HepG2 (cell line): ENCODE measurements at regions not wholly inside any gene's neighbourhood (a gene's known extent, or its start where the extent isn't known, plus 50 kb on each side); places are given as distances from the start of the nearest gene placed in this dataset.

Source experiments
- ATAC-seq: fragments of 200-7000 bp; cut with Tn5 transposase; 3 replicates; pipeline ENCODE4 v1.9.1; 2020; ENCODE audit warnings: mild to moderate bottlenecking, moderate library complexity
- BruUV-seq: library from RNA; stranded (reverse); fragments of 400-500 nt; replicated peaks from 2 replicates; lab custom pipeline; 2021; lab: Mats Ljungman, UMichigan
- CTCF ChIA-PET: fragments of 300-600 bp; formaldehyde crosslinking; extraction: SDS; loops from one replicate; lab custom pipeline; 2021; ENCODE audit warnings: low total read pairs, inconsistent platforms, low intra/inter-chr PET ratio; lab: Yijun Ruan, JAX
- POLR2A ChIA-PET: fragments of 350-600 bp; sonication (Branson Sonifier 250); formaldehyde crosslinking; loops from one replicate; lab custom pipeline; 2020; ENCODE audit warnings: antibody characterized with exemption, inconsistent platforms; lab: Yijun Ruan, JAX
- DNase-seq: peaks from one replicate; pipeline ENCODE4 v3.0.0-alpha.2; 2015; ENCODE audit warnings: low spot score
- FAIRE-seq: peaks from 3 replicates; lab custom pipeline; 2011; peaks lifted over from hg19 to GRCh38; lab: Jason Lieb, UNC
- H2AFZ ChIP-seq: one replicate; pipeline ENCODE4 v1.6.1; 2011; ENCODE audit warnings: low read length, inconsistent platforms
- H3K27ac ChIP-seq: fragments of 300-600 bp; 3 replicates; pipeline ENCODE4 v1.8.0; 2011; ENCODE audit warnings: mixed run types, mild to moderate bottlenecking, mixed read lengths, low read length, inconsistent platforms; ENCODE audit not compliant: insufficient read depth; ENCODE audit errors: extremely low read length
- H3K27me3 ChIP-seq, 2 experiments: fragments of 200-600 bp in 1 of 2; 2 replicates in 1 of 2; 3 replicates in 1 of 2; pipeline versions ENCODE4 v1.6.0 to v1.8.0; 2011; ENCODE audit warnings: low read length in 2 of 2, mild to moderate bottlenecking in 2 of 2, moderate library complexity in 2 of 2, inconsistent platforms in 1 of 2; ENCODE audit not compliant: insufficient read depth in 2 of 2, control insufficient read depth in 1 of 2
- H3K36me3 ChIP-seq, 2 experiments: fragments of 200-600 bp in 1 of 2; replicated peaks in 1 of 2; 2 replicates in 1 of 2; 3 replicates in 1 of 2; pipeline versions ENCODE4 v1.5.1 to v1.8.0; 2011; ENCODE audit warnings: low read length in 2 of 2, inconsistent platforms in 1 of 2; ENCODE audit not compliant: insufficient read depth in 2 of 2, control insufficient read depth in 1 of 2
- H3K4me1 ChIP-seq: 2 replicates; pipeline ENCODE4 v1.5.1; 2012; ENCODE audit warnings: low read length, inconsistent platforms; ENCODE audit not compliant: insufficient read depth
- H3K4me2 ChIP-seq: 2 replicates; pipeline ENCODE4 v1.6.0; 2011; ENCODE audit warnings: low read depth, low read length, inconsistent platforms
- H3K4me3 ChIP-seq, 3 experiments: fragments of 200-600 bp in 1 of 3; sonication (generic), shearing (Covaris generic) in 1 of 3; replicated peaks in 1 of 3; 2 replicates each; pipeline ENCODE4 v1.5.1; 2011 to 2016; ENCODE audit warnings: low read length in 3 of 3, inconsistent platforms in 2 of 3, low read depth in 2 of 3, mild to moderate bottlenecking in 2 of 3, control low read depth in 1 of 3, mixed read lengths in 1 of 3; ENCODE audit not compliant: insufficient read depth in 1 of 3
- H3K79me2 ChIP-seq: one replicate; pipeline ENCODE4 v1.6.1; 2011; ENCODE audit warnings: low read length, inconsistent platforms; ENCODE audit not compliant: insufficient read depth
- H3K9ac ChIP-seq: 2 replicates; pipeline ENCODE4 v1.6.0; 2011; ENCODE audit warnings: mild to moderate bottlenecking, low read depth, low read length, inconsistent platforms; ENCODE audit not compliant: insufficient read depth
- H3K9me3 ChIP-seq: 2 replicates; pipeline ENCODE4 v1.5.1; 2012; ENCODE audit warnings: mild to moderate bottlenecking, low read length
- H4K20me1 ChIP-seq: 2 replicates; pipeline ENCODE4 v1.6.0; 2011; ENCODE audit warnings: inconsistent platforms, mild to moderate bottlenecking, low read length, moderate library complexity; ENCODE audit not compliant: insufficient read depth
- IRF2 ChIP-seq: IDR thresholded peaks from 2 replicates; pipeline ENCODE4 v1.6.1; 2018; ENCODE audit warnings: missing genetic modification reagents, missing compliant biosample characterization
- NR0B2 ChIP-seq: sonication (generic); formaldehyde crosslinking; IDR thresholded peaks from 2 replicates; pipeline ENCODE4 v1.4.0; 2020; ENCODE audit warnings: mild to moderate bottlenecking, missing genetic modification reagents
- PBX3 ChIP-seq: sonication (generic); formaldehyde crosslinking; IDR thresholded peaks from 2 replicates; pipeline ENCODE4 v1.8.1; 2023; ENCODE audit warnings: missing genetic modification reagents, inconsistent platforms, borderline replicate concordance
- SALL1 ChIP-seq: sonication (generic); formaldehyde crosslinking; IDR thresholded peaks from 2 replicates; pipeline ENCODE4 v1.8.0; 2022; ENCODE audit warnings: mild to moderate bottlenecking, missing genetic modification reagents
- TMF1 ChIP-seq: sonication (generic); formaldehyde crosslinking; IDR thresholded peaks from 2 replicates; pipeline ENCODE4 v1.8.1; 2022; ENCODE audit warnings: low read depth, missing genetic modification reagents
- TRIM24 ChIP-seq: sonication (generic); formaldehyde crosslinking; IDR thresholded peaks from 2 replicates; pipeline ENCODE4 v1.8.0; 2022; ENCODE audit warnings: mild to moderate bottlenecking, missing genetic modification reagents
- ZNF251 ChIP-seq: sonication (generic); formaldehyde crosslinking; IDR thresholded peaks from 2 replicates; pipeline ENCODE4 v1.9.0; 2021; ENCODE audit warnings: mild to moderate bottlenecking, missing genetic modification reagents
- ZNF280D ChIP-seq: sonication (generic); formaldehyde crosslinking; IDR thresholded peaks from 2 replicates; pipeline ENCODE4 v1.5.1; 2020; ENCODE audit warnings: mild to moderate bottlenecking, missing genetic modification reagents
- ZNF326 ChIP-seq: sonication (generic); formaldehyde crosslinking; IDR thresholded peaks from 2 replicates; pipeline ENCODE4 v1.4.0; 2020; ENCODE audit warnings: missing genetic modification reagents, borderline replicate concordance
- ZNF576 ChIP-seq: sonication (generic); formaldehyde crosslinking; IDR thresholded peaks from 2 replicates; pipeline ENCODE4 v1.4.0; 2020; ENCODE audit warnings: mild to moderate bottlenecking, missing genetic modification reagents
- ZNF644 ChIP-seq: IDR thresholded peaks from 2 replicates; pipeline ENCODE4 v1.6.1; 2016; ENCODE audit warnings: low read depth
- ZNF761 ChIP-seq: sonication (generic); formaldehyde crosslinking; conservative IDR thresholded peaks from 2 replicates; pipeline ENCODE4 v1.4.0; 2020; ENCODE audit warnings: mild to moderate bottlenecking, missing genetic modification reagents
- ZNF800 ChIP-seq: sonication (generic); formaldehyde crosslinking; IDR thresholded peaks from 2 replicates; pipeline ENCODE4 v1.4.0; 2020; ENCODE audit warnings: missing genetic modification reagents
- ZZZ3 ChIP-seq: sonication (generic); formaldehyde crosslinking; IDR thresholded peaks from 2 replicates; pipeline ENCODE4 v1.4.0; 2020; ENCODE audit warnings: missing genetic modification reagents, mild to moderate bottlenecking, borderline replicate concordance
- WGBS: methylation state at CpG from one replicate; pipeline ENCODE4 v1.1.6; 2017; ENCODE audit warnings: low lambda C conversion rate; 5-methylcytosine and 5-hydroxymethylcytosine counted together
- in situ Hi-C: cut with HindIII; loops from 2 replicates; pipeline ENCODE4 v1.10.0; 2017; ENCODE audit warnings: low pct_unique_long_range_greater_than_20kb; ENCODE audit not compliant: extremely low pct_ligation_motif_present
- intact Hi-C: fragments of 100-400 bp; cut with micrococcal nuclease; formaldehyde crosslinking; loops from one replicate; pipeline ENCODE4 v1.10.0; 2022; ENCODE audit not compliant: unreplicated experiment

- no peak for TF ChIP-seq ZNF800 (CRISPR knock-in tag)
- TF ChIP-seq ZNF644 (CRISPR knock-in tag) = no peak
- no peak for TF ChIP-seq ZZZ3 (CRISPR knock-in tag)
- no peak for TF ChIP-seq TMF1 (CRISPR knock-in tag)
- no peak for TF ChIP-seq ZNF326 (CRISPR knock-in tag)
- no peak for TF ChIP-seq TRIM24 (CRISPR knock-in tag)
- TF ChIP-seq SALL1 (CRISPR knock-in tag) = no peak
- TF ChIP-seq, all 625 proteins: peak for 0
These were observed 244.3 kb upstream of the ADAMTS9 start (continued) for GRCh38 chr3:64932016-64932518.

- ChIA-PET POLR2A (no interaction called here), CTCF (no interaction called here)
- WGBS = 4% methylated on average over 2 of the region's 2 CpGs
- Histone ChIP-seq H3K79me2 (no peaks in the 10 kb centered on the region), H3K9ac (no peak overlapping the region), H3K27ac (no peak overlapping the region), H4K20me1 (no peaks in the 10 kb centered on the region), H3K4me2 (no peak overlapping the region), H3K4me3 (no peak overlapping the region), H3K9me3 (no peaks in the 10 kb centered on the region), H3K36me3 (no peaks in the 10 kb centered on the region), H3K27me3 (no peaks in the 10 kb centered on the region), H3K4me1 (no peaks in the 10 kb centered on the region), H2AFZ (no peak overlapping the region)
- in situ Hi-C loops (no loop called here), intact Hi-C loops (no loop called here)
- no TSS peak for BruUV-seq
- DNase-seq = no peak
- no peak for ATAC-seq
- no peak for FAIRE-seq
- TF ChIP-seq ZNF280D = no peak
- no peak for TF ChIP-seq PBX3 (CRISPR knock-in tag)
- no peak for TF ChIP-seq ZNF761
- no peak for TF ChIP-seq ZNF576 (CRISPR knock-in tag)
- no peak for TF ChIP-seq IRF2
- no peak for TF ChIP-seq NR0B2
- TF ChIP-seq ZNF251 (CRISPR knock-in tag) = no peak
These were observed 243.1 kb upstream of the ADAMTS9 start for GRCh38 chr3:64930891-64931290.
